ENCODE measurements at regions not wholly inside any gene's neighbourhood (a gene's known extent, or its start where the extent isn't known, plus 50 kb on each side); places are given as distances from the start of the nearest gene placed in this dataset.

DNA sequence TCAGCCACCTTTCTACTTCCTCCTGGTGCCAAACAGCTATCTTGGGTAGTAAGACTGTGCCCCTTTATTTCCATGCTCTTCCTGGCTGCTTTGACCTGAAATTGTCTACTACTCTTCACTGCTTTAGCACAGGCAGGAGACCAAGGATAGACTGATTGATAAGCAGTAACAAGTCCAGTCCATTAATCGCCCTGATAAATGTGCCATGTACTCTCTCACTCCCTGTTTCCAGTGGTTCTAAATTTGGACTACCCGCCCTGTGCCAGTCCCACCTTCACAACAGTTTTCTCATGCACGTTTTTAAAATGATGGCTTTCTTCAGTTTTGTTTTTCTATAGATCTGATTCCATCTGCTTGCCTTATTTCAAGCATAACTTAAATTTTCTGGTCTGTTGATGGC is 189.6 kb upstream of the RBMS1 start:
- DNase-seq = no peak

DNA sequence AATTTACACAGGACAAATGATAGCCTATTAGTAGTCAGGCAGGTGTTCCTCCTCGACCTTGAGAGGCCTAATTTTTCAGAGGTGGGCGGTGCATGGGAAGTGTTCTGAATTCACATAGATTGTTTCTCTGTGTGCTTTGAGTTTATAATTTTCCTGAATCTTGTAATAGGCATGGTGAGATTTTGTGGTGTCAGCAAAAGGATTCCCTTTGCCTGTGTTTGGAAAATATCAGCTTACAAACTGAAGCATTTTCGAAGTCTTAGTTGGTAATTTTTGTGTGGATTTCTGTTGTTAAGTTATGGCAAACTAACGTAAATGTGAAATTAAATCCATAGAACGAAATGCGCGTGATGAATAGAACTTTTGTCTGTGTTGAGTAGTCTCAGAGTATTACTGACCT is 194.0 kb upstream of the RBMS1 start:
- DNase-seq = no peak

DNA sequence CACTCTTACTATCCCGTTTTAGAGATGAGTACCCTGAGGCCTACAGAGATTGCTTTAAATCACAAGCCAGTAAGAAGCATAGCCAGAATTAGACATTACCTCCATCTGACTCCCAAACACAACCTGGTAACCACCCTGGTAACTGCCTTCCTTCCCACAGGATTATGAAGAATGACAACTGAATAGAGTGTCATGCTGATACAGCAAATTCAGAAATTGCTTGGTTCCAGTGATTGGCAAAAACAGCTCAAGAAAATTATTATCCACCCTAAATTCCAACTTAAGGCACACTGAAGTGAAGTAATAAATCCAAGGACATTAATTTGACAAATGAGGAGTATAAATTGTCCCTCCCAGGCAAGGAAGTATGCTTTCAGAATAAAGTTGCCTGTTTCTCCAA is 195.8 kb upstream of the RBMS1 start:
- no peak for DNase-seq

DNA sequence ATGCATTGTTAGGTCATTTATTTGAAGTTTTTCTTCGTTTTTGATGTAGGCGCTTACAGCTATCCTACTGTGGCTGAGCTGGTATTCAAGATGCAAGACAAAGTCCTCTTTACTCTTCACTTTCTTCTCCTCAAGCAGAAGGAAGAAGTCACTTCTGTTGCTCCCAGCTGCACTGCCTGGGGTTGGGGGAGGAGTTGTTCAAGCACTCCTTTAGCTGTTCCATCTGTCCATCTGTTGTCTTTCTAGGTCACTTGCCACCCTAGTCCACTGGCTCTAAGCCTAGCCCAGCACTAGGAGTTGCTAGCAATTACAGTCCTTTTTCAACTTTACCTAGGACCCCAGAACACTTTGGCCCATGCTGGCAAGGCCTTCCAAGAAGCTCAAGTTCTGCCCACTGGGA is 200.6 kb upstream of the RBMS1 start:
- DNase-seq = no peak

DNA sequence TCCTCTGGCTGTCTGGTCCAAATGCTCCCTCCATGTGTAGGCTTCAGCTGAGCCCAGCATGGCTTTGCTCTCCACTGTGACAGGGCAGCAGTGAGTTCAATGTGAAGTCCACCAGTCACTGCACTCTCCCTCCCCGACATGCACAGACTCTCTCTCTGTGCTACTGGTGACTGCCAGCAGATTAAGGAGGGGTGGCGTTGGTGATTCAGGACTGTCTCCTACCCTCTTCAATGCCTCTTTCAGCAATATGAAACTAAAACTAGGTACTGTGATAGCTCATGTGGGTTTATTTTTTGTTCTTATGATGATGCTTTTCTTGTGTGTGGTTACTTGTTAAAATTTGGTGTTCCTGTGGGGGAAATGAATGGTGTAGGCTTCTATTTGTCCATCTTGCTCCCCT is 201.0 kb upstream of the RBMS1 start:
- no peak for DNase-seq

GRCh38 chr2:160695402-160696086 is 201.9 kb upstream of the RBMS1 start:
- DNase-seq = no peak

DNA sequence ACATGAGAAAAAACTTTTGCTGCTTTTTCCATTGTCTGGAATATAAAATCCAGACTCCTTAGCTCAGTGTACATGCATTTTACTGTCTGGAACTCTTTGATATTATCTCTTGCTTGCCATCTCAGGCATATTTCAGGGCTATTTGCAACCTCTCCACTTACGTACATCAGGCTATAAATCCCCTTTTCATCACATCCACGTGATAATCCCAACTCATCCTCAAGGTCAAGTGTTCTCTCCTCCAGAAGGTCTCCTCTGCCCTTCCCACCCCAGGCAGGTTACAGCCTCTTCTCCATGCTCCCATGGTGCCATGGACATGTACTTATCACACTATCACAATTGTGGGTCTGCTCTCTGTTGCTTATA is 202.5 kb upstream of the RBMS1 start:
- DNase-seq = no peak

DNA sequence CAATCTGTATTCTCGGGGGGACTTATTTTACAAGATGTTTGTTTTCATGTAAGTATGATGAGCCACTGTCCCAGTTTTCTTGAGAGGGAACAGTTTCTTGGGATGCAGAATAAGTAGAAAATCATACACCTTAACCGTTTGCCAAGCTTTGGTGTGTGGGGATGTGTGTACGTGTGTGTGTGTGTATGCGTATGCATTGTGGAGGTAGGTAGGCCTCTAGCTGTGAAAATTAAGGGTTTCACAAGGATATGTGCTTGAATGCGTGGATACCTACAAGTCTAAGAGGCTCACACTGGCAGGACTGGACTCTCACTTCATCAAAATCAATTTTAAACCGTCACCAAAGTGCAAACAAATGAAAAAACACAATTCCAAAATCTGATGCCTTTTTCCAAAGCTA is 204.2 kb upstream of the RBMS1 start:
- DNase-seq = no peak

DNA sequence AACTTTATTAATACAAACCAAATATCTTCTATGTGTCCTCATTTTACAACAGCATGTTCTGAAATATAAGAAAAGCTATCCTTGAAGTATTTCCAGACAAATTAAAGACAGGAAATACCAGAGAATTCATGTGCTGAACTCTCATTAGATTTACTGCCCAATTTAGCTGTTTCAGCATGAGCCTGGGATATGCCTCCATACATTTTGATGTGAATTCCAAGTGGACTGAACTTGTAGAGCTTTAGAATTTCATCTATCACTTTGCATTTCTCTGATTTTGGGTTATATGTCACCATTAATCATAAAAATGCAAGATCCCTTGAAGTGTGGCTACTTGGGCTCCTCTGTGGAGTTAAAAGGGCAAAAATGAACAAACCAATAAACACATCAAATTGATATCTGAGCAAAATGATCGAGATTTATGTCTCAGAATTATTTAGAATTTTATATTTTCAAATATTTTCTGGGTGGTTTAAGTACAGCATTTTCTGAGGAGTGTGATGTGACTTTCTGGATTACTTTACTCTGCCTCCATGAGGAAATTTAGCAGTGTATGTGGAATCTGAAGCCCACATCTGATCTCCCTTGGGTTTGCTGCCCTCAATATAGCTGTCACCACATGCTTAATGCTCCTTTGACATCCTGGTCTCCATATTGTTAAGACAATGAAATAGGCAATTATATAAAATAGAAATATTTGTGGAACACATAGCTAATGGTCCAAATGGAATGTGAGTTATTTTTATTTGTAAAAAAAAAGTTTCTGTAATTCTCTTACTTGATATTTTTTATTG is 206.6 kb upstream of the RBMS1 start:
- no peak for DNase-seq

DNA sequence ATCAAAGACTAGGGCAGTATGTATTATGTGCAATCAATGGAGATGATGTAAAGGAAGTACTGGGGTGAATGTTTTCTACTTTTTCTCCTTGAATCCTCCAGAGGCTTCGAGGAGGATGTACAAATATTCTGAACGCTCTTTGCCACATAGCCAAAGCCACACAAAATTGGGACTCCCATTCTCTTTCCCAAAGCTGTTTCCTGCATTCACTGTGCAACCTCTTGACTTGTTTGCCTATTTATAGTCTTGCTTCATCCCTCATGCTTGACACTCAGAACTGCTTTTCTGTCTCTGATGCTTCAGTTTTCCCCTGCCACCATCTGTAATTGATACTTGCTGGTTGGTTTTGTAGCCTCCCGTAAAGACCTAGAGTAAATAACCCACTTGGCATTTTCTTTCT is 208.2 kb upstream of the RBMS1 start:
- no peak for DNase-seq

- DNase-seq = no peak
Measured at GRCh38 chr2:160702754-160703153, 209.1 kb upstream of the RBMS1 start.

DNA sequence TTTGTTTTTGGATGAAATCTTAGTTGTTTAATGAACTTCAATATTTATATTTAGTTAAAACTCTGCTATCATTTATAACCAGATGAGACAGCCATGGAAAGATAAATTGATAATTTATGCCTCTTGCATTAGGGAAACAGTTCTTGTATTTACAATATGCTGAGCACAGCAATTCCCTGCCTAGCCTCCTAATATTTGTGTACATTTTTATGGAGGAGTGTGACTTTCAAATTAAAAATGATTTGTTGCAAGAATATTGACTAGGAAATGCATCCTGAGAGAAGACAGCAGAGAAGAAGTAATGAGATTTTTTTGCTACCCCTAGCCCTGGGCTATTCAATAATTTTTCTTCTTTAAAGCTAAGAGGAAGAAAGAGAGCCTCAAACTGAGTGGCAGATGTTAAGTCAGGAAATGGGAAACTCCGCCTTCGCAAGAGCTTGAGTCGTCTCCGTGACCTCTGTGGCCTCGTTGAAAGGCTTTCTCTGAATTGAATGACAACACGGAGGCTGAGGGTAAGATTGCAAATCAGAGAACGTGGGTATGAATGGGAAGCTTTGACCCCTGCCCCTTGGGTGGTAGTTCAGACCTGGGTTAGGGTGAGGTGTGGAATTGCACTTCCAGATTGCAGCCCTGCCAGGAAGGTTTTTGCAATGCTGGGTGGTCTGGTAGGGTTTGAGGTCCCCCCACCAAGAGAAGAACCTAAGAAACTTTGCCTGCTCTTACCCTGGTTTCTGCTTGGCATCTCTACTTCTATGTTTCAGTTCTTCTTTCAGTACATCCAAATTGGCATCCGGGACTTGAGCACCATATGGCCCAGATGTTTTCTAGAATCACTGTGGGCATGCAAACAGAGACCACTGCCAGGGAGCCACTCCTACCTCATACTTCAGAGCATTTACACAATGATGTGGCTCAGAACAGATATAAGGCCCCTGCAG is 210.3 kb upstream of the RBMS1 start:
- no peak for DNase-seq

DNA sequence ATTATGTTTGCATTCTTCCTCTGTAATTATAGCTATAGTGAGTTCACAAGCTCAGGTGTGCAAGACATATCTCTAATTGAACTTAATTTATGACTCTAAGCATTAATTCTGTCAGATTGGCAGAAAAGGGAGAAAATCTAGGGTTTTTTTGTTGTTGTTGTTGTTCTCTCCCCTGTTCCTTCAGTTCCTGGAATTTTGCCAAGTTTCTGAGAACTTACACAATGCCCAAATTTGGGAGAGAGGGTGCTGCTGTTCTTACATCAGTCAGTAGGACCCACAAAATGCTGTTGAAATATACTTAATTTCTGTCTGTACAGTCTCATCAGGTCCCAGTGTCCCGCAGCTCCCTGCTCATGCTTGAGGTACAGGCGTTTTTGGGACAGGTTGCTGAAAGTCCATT is 221.8 kb upstream of the RBMS1 start:
- no peak for DNase-seq

DNA sequence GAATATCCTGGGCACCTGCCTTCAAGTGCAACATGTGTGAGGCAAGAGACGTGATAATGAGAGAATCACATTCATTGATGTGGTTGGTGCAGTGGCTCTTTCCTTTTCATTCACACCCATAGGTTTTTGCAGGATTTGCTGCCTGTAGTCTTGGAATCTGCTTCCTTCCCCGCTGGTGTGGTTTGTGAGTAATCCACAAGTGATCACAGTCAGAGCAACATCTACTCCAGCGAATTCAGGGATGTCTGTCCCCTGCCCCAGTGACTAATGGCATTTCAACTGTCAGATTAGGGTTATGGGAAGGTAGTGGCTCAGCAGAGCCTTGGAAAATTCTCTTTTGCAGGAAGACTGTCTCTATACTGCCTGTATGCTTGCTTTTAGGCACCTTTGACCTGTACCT is 225.5 kb upstream of the RBMS1 start:
- DNase-seq = no peak

- no peak for DNase-seq
Measured at GRCh38 chr2:160720098-160720497, 226.5 kb upstream of the RBMS1 start.

DNA sequence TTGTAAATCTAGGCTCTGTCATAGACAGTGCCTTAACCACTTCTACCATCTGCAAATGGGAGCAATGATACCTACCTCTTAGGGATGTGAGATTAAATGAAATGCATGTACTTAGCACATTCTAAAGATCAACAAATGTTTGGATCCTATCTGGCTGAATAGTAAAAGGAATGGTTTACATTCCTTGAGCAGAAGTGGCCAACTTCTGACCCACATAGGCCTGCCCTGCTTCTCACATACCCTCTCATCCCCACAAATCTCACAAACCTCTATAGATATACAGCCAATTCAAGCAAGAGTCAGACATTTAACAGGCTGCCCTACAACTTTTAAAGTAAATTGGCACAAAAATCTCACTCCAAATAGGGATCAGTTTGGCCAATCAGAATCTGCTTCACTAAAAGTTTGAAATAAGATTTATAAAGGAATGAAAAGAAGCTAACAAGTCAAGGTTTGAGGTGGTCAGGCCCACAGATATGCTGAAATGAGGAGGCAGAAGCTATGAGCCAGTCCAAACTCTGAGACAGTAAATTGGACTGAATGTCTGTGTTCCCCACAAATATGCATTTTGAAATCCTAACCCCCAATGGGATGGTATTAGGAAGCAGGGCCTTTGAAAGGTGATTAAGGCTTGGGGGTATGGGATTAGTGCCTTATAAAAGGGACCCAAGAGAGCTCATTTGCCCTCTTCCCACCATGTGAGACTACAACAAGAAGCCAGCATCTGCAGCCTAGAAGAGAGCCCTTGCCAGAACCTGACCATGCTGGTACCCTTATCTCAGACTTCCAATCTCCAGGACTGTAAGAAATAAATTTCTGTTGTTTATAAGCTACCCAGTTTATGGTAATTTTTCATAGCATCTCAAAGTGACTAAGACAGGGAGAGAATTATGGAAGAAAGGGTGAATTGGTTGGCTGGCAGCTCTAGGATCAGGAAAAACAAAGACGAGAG is 227.8 kb upstream of the RBMS1 start:
- no peak for DNase-seq

DNA sequence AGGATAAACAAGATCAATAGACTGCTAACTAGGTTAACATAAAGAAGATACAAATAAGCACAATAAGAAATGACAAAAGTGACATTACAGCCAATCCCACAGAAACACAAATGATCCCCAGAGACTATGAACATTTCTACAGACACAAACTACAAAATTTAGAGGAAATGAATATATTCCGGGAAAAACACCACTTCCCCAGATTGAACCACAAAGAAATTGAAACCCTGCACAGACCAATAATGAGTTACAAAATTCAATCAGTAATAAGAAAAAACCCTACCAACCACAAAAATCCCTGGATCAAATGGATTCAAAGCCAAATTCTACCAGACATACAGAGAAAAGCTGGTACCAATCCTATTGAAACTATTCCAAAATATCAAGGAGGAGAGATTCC is 232.4 kb upstream of the RBMS1 start:
- no peak for DNase-seq

DNA sequence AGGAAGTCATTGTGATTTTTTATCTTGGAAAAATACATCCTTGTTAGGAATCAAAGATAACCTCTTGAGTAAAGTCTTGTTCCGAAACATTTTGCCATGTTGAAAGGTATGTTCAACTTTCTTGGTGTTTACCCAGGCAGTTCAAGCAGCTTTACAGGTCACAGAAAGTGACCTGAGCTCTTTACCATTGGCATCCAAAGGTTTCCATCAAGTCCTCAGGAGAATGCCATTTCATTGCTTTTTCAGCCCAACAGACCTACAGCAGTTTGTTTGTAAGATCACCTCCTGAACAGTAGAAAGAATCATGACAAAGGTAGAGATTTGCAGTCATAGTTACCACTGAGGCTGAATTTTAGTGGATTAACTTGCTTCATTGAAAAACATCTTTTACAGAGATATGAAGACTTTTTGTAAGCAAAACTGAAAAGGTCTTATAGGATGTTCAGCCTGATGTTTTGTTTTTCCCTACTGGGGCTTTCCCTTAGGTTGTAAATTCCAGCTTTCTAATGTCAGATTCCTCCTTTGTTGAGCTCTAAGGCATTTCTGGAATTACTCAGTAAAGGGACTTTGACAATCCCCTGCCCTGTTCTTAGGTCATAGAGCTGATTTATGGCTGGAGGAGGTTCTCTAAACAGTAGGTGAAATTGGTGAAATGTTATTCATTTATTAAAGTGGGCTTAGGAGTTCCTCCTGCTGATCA is 236.8 kb upstream of the RBMS1 start:
- DNase-seq = no peak

GRCh38 chr2:160731415-160731814 is 237.8 kb upstream of the RBMS1 start:
- DNase-seq = no peak

GRCh38 chr2:160731856-160732255 is 238.2 kb upstream of the RBMS1 start:
- no peak for DNase-seq

- DNase-seq = no peak
Measured at GRCh38 chr2:160735696-160736095, 242.1 kb upstream of the RBMS1 start.

All from activated naive CD4-positive, alpha-beta T cell (primary cell).